GM19351 (cell line): ENCODE measurements at regions not wholly inside any gene's neighbourhood (a gene's known extent, or its start where the extent isn't known, plus 50 kb on each side); places are given as distances from the start of the nearest gene placed in this dataset.
"Not testable (repeated sequence)": the region's sequence is repeated elsewhere in the genome, so short reads cannot be mapped to it uniquely, and the experiment has no call there.

Experiments
- ATAC-seq: cut with Tn5 transposase; IDR thresholded peaks from one replicate; pipeline ENCODE4 v1.9.1; 2021; ENCODE audit warnings: mild to moderate bottlenecking, moderate library complexity; ENCODE audit not compliant: unreplicated experiment

DNA sequence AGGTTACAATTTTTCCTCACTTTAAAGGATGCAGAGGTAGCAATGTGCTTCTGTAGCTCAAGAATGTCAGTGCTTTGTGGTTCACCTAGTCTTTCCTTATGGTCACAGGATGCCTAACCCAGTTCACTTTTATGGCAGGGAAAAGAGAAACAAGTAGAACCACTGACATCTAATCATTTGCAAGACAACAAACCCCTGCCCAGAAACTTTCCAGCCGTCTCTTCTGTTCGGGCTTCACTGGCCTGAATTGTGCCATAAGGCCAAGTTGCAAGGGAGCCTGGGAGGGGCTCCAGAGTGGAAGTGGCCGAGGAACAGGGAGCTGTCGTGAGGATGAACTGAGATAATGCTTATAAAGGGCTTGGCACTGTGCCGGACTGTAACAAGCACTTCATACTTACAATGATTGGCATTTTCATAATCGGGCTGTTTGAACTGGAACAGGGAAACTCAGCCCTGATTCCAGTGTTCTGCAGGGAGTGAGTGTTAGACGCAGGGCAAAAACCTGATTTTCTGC, 212.6 kb downstream of the BCAS1 start:
- no peak for ATAC-seq

GRCh38 chr20:53856300-53857295, 213.8 kb downstream of the BCAS1 start:
- no peak for ATAC-seq

DNA sequence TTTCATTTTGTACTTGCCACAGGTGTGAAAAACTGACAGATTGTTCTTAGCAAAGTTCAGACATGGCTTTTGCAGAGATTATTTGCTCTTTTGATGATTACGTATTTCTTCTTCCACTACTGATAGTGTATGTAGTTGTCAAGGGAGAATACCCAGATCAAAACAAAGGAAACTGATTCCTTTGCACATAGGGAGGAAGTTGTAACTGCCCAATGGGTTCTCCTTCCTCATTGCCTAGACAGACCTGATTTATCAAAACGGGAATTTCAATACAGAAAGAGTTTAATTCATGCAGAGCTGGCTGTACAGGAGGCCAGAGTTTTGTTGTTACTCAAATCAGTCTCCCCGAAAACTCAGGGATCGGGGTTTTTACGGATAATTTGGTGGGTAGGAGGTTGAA, 214.7 kb downstream of the BCAS1 start:
- ATAC-seq = no peak

DNA sequence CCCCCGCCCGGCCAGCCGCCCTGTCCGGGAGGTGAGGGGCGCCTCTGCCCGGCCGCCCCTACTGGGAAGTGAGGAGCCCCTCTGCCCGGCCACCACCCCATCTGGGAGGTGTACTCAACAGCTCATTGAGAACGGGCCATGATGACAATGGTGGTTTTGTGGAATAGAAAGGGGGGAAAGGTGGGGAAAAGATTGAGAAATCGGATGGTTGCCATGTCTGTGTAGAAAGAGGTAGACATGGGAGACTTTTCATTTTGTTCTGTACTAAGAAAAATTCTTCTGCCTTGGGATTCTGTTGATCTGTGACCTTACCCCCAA, 215.8 kb downstream of the BCAS1 start:
- ATAC-seq = not testable (repeated sequence)

DNA sequence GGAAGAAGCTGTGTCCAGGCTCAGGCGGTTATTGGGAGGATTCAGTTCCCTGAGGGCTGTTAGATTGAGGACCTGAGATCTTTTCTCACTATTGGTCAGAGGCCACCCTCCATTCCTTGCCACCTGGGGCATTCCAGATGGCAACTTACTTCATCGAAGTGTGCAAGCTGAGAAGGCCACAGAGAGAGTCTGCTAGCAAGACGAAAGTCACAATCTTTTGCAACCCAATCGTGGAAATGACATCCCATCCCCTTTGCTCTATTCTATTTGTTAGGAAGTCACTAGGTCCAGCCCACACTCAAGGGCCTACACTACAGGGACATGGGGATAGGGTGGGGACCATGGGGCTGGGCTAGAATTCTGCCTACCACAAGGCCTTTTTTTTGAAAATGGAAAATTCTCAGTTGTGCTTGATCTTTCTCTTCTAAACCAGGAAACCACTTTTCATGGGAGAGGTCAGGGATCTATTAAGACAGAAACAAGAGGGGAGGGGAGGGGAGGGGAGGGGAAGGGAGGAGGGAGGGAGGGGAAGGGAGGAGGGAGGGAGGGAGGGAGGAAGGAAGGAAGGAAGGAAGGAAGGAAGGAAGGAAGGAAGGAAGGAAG, 217.2 kb downstream of the BCAS1 start:
- ATAC-seq = no peak

DNA sequence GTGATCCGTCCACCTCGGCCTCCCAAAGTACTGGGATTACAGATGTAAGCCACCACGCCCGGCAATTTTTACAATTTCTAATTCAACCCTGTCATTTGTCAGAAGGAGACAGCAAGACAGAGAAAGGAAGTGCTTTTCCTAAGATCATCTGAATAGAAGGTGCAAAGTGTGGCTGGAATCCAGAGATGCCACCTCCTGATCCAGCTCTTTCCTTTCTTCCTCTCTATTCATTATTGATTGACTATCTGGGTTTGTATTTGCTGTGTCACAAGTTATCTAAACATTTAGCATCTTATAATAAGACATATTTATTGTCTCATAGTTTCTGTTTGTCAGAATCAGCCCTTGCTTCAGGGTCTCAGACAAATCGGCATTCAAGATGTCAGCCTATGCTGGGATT, 217.7 kb downstream of the BCAS1 start:
- no peak for ATAC-seq

- ATAC-seq = no peak
These were observed 218.4 kb downstream of the BCAS1 start for GRCh38 chr20:53852014-53852413.

GRCh38 chr20:53850319-53850718, 220.1 kb downstream of the BCAS1 start:
- ATAC-seq = no peak

DNA sequence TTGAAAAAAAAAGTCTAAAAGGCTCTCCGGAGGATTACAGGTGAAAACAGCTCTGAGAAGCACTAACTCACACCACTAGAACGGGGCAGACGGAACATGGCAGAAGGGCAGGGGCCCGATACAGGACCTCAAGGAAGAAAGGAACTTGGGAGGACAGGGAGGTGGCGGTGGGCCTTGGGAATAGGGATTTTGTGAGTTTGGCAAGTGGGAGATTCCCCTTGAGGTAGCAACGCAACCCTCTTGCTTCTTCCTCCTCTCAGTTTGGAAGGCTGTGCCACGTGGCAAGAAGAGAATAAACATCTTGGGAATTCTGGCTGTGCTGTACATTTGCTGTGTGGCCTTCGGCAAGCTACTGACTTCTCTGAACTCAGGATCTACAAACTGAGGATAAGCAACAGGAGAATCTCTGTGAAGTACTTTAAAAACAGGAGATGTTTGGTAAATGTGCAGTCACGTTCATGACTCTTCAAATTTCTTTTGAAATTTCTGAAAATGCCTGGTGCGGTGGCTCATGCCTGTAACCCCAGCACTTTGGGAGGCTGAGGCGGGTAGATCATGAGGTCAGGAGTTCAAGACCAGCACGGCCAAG, 220.8 kb downstream of the BCAS1 start:
- no peak for ATAC-seq

DNA sequence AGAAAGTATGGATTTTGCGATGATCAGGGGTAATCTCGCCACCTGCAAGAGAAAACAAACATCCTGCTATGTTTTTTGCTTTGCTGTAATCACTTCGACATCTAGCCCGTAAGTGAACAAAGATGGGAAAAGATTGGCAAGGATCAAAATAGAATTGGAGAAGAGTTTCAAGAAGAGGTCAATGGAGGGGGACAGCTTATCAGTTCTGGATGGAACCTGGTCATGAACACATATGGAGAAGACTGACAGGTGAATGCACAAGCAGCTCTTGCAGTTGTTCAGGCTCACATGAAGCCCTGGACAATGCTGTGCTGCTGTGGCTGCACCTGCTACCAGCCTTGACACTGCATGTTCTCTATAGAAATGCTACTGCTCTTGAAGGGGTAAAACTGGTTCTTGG, 222.1 kb downstream of the BCAS1 start:
- ATAC-seq = no peak

- peak; percentile 49 for ATAC-seq
These were observed 222.6 kb downstream of the BCAS1 start for GRCh38 chr20:53847837-53848170.

DNA sequence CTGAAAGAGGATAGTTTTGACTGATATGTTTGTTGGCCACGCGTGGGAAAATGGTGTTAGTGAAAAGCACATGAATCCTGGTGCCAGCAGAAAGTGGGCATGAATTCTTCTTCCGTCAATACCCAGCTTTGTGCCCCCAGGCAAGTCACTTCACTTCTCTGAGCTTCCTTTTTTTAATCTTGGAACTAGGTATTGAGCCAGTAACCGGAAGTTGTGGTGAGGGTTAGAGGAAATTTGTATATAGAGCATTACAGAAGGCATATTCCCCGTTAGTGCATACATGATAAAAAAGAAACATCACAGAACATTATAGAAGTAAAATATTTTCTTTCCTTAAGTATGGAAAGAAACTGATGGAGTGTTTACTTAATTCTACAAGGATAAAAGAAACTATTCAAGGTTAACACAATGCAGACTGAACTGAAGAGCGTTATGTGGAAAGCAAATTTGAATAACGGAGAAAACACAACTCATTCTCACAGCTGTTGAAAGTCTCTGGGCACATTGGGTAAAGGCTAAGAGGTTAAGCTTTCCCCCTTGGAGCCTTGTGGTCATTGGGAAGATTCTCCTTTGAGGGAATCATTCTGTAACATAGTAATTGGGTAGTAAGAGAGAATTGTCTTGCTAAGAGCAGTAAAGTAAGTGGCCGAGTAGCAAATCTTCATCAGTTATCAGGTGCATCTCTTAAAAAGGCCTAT, 223.1 kb downstream of the BCAS1 start:
- peak; percentile 35 for ATAC-seq

DNA sequence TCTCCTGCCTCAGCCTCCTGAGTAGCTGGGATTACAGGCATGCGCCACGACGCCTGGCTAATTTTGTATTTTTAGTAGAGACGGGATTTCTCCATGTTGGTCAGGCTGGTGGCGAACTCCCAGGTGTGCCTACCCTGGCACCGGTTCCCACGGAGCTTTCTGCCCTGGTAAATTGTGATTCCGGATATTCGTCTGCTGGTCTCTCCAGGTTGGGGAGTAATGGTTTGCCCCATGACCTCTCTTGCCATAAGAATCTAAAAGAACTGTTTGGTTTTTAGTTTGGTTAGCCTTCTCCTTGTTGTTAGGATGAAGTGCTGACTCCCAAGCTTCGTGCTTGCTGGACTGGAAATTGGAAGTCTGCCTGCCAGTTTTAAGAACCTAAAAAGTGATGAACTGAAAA, 223.8 kb downstream of the BCAS1 start:
- ATAC-seq = no peak

DNA sequence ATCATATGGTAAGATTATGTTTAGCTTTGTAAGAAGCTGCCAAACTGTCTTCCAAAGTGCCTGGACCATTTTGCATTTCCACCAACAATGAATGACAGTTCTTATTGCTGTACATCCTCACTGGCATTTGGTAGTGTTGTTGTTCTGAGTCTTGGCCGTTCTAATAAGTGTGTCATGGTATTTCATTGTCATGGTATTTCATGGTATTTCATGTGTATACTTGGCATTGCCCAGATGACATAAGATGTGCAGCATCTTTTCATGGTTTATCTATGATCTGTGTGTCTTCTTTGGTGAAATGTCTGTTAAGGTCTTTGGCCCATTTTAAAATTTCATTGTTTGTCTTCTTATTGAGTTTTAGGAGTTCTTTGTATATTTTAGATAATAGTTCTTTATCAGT, 224.4 kb downstream of the BCAS1 start:
- ATAC-seq = no peak

DNA sequence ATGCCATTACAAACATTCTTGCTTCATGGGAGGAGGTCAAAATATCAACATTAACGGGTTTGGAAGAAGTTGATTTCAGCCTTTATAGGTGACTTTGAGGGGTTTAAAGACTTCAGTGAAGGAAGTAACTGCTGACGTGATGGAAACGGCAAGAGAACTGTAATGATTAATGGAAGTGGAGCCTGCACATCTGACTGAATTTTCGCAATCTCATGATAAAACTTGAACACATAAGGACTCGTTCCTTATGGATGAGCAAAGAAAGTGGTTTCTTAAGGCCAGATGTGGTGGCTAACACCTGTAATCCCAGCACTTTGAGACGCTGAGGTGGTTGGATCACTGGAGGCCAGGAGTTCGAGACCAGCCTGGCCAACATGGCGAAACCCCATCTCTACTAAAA, 226.1 kb downstream of the BCAS1 start:
- ATAC-seq = no peak

DNA sequence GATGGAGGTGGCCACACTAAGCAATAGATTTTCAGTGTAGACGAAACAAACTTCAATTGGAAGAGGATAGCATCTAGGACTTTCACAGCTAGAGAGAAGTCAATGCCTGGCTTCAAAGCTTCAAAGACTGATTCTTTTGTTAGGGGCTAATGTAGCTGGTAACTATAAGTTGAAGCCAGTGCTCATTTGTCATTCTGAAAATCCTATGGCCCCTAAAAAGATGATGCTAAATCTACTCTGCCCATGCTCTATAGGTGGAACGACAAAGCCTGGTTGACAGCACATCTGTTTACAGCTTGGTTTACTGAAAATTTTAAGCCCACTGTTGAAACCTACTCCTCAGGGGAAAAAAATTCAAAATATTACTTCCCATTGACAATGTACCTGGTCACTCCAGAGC, 226.7 kb downstream of the BCAS1 start:
- ATAC-seq = no peak

- ATAC-seq = no peak
These were observed 227.9 kb downstream of the BCAS1 start for GRCh38 chr20:53842301-53843099.

GRCh38 chr20:53841741-53842140, 228.7 kb downstream of the BCAS1 start:
- ATAC-seq = no peak

GRCh38 chr20:53840532-53840931, 229.9 kb downstream of the BCAS1 start:
- ATAC-seq = no peak

DNA sequence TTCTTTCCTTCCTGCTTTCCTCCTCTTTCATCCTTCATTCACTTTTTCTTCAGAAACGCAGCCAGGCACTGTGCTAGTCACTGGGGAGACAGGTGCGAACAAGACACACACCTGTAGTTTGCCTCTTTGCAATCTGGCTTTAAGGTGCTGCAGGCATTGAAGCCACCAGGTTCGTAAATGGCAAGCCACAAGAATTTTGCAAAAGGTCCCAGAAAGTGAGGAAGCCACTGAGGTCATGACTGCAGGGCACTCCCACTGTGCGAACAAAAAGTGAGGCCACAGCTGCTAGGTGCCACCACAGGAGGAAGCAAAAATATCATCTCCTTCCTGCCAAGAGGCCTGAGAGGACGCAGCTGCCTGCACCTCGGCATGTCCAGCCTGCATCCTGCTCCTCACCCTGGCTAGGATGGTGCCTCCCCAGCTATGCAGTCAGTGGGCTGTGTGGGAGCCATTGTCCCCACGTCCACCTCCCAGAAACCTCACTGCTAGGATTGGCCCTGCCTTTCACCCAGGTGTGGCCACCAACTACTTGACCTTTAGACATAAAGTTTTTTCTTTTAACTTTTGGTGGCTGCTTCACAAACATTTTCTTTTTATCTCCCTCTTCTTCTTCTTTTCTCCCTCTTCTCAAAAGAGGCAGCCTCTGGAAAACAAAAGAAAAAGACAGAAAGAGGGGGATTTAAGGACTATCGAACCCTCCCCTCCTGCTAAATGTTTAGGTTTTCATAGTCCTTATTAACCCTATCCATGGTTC, 230.8 kb downstream of the BCAS1 start:
- peak; percentile 63 for ATAC-seq
